IPS-11a (cell line): ENCODE measurements at regions not wholly inside any gene's neighbourhood (a gene's known extent, or its start where the extent isn't known, plus 50 kb on each side); places are given as distances from the start of the nearest gene placed in this dataset.
"Not testable (repeated sequence)": the region's sequence is repeated elsewhere in the genome, so short reads cannot be mapped to it uniquely, and the experiment has no call there.

Experiments
- H3K4me3 ChIP-seq: one replicate; pipeline ENCODE4 v1.5.1; 2013; ENCODE audit warnings: low read depth, low read length, control low read depth

DNA sequence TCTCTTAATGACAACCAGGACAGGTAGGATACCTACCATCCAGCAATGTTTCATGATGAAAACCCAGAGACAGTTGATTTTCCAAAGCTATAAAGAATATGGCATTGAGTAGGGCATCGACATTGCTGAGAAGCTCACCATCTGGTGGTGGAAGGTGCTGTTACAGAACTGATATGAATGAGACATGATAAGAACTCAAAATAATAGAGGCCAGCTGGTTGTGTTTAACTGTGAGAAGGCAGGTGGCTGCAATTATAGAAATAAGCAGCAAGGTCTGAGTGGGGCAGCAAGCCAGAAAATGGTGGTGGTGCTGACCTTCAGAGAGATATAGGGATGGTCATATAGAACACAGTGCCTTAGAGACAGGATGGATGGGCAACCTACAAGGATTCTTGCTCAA lies 449.7 kb downstream of the BTG1 start:
- no peak overlapping the region for H3K4me3 ChIP-seq

DNA sequence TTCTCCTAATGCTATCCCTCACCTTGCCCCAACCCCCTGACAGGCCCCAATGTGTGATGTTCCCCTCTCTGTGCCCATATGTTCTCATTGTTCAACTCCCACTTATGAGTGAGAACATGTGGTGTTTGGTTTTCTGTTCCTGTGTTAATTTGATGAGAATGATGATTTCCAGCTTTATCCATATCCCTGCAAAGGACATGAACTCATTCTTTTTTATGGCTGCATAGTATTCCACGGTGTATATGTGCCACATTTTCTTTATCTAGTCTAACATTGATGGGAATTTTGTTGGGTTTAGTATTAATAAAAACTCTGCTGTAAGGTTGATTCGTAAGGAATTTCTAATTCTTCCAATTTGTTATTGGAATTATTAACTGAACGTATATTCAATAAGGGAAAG lies 450.2 kb downstream of the BTG1 start:
- H3K4me3 ChIP-seq = not testable (repeated sequence)

GRCh38 chr12:91690531-91690930 lies 455.1 kb downstream of the BTG1 start:
- no peak overlapping the region for H3K4me3 ChIP-seq

GRCh38 chr12:91687052-91688017 lies 458.3 kb downstream of the BTG1 start:
- H3K4me3 ChIP-seq = no peak overlapping the region

GRCh38 chr12:91685917-91686316 lies 459.7 kb downstream of the BTG1 start:
- H3K4me3 ChIP-seq = no peak overlapping the region

- H3K4me3 ChIP-seq = no peak overlapping the region
Observed at GRCh38 chr12:91681751-91682150, 463.9 kb downstream of the BTG1 start.

DNA sequence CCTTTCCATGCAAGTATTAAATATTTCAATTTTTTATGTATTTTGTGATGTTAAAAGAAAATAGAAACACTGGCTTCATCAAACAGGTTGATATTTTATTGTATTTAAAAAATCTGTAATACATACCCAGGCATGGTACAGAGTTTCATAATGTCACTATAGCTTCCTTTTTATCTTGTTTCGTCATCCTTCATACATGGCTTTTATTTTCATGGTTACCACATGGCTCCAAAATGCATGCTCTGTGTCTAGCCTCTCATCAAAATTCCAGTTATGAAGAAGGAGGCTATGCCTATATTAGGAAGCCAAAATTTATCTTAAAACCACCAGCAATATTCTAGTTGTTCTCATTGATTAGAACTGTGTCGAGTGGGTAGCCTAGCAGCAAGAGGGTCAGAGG lies 464.8 kb downstream of the BTG1 start:
- no peak overlapping the region for H3K4me3 ChIP-seq

DNA sequence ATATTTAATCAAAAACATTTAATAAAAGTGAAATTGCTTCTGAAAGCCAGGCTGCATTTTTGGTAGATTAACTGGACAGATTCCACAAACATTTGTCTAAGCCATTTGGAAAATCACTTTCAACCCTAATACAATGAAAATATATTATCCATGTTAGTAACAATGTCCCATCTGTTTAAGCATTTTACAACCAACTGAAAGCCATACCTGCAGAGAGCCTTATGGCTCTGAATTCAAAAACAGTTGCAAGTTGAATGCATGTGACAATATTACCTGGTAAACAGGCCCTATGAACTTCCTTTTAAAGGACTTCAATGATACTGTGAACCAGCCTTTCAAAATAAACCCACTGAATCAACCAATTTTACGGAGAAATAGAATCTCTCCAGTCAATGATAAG lies 468.1 kb downstream of the BTG1 start:
- H3K4me3 ChIP-seq = no peak overlapping the region

- H3K4me3 ChIP-seq = no peak overlapping the region
Observed at GRCh38 chr12:91675401-91675800, 470.2 kb downstream of the BTG1 start.

GRCh38 chr12:91672130-91672529 lies 473.5 kb downstream of the BTG1 start:
- H3K4me3 ChIP-seq = no peak overlapping the region

DNA sequence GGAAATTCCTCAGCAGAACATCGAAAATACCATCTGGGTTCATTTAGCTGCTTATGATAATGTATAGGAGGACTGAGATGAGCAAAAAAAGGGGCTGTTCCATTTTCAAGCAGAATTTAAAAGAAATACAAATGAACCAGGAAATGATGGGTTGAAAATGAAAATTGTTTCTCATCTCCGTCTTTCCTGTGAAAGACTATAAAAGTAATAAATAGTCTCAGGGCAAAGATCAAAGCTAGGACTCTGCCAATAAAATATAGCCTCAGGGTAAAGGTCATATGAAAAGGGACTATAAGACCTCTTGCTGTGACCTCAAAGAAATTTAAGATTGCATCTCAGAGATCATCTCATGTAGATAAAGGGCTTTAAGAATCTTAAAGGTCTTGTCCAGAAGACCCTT lies 478.0 kb downstream of the BTG1 start:
- H3K4me3 ChIP-seq = no peak overlapping the region

GRCh38 chr12:91663744-91664143 lies 481.1 kb upstream of the DCN start:
- no peak overlapping the region for H3K4me3 ChIP-seq

GRCh38 chr12:91663310-91663709 lies 480.7 kb upstream of the DCN start:
- H3K4me3 ChIP-seq = no peak overlapping the region

DNA sequence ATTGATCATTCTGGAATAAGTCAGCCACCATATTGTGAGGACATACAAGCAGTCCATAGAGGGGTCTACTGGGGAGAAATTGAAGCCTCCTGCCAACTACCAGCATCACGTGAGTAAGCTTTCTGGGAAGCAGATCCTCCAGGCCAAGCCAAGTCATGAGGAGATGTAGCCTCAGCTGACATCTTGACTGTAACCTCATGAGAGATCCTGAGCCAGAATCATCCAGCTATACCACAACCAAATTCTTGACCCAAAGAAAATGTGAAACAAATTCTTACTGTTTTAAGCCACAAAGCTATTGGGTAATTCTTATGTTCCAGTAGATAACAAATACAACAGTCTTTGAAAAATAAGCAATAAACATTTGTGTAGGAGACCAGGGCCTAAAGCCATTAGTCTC lies 479.4 kb upstream of the DCN start:
- no peak overlapping the region for H3K4me3 ChIP-seq

- H3K4me3 ChIP-seq = no peak overlapping the region
Observed at GRCh38 chr12:91657032-91657431, 474.4 kb upstream of the DCN start.

DNA sequence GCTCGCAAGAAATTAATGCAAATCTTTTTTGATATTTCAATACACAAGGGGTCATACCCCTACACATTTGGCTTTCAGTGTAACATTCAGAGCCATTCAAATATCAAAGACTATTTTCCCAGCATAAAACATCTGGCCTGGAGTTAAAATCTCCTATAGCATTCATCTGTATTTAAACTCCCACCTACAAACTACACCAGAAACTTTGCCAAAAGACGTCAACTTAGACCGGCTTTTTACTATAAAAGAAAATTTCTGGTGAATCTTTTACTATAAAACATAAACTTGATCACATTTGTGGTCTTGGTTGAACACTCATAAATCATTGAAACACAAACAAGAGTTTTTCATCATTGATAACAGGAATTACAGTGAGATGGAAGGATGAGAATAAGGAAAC lies 473.3 kb upstream of the DCN start:
- no peak overlapping the region for H3K4me3 ChIP-seq

DNA sequence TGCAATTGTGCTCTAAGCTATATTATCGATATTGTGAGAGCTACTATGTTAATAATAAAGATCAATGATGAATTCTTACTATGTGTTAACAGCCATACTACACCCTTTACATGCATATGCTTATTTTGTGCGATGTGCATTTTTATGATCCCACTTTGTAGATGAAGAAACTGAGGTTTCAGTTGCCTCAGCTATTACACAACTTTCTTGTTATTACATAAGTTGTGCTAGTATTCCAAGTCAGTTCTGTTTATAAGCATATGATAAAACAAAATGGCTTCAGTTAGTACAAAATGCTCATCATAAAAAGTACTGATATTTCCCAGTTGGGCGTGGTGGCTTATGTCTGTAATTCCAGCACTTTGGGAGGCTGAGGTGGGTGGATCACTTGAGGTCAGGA lies 471.5 kb upstream of the DCN start:
- H3K4me3 ChIP-seq = no peak overlapping the region

- no peak overlapping the region for H3K4me3 ChIP-seq
Observed at GRCh38 chr12:91651728-91652127, 469.1 kb upstream of the DCN start.

DNA sequence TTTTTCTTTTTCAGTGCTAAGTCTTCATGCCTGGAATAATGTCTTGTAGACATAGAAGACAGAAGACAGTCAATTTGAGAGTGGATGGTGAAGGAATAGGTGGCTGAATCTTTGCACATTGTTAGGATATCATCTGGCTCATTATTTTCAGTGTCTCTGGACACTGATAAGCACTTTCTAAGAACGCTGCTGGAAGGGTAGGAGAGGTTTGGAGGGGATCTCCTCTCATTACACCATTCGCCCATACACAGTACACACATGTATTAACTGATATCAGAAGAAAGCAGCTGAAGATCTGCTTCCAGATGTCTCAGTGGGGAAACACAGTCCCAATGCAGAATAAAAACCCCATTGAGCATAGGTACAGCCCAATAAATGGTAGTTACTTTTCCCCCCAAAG lies 461.1 kb upstream of the DCN start:
- H3K4me3 ChIP-seq = no peak overlapping the region

GRCh38 chr12:91640021-91640420 lies 457.4 kb upstream of the DCN start:
- no peak overlapping the region for H3K4me3 ChIP-seq

DNA sequence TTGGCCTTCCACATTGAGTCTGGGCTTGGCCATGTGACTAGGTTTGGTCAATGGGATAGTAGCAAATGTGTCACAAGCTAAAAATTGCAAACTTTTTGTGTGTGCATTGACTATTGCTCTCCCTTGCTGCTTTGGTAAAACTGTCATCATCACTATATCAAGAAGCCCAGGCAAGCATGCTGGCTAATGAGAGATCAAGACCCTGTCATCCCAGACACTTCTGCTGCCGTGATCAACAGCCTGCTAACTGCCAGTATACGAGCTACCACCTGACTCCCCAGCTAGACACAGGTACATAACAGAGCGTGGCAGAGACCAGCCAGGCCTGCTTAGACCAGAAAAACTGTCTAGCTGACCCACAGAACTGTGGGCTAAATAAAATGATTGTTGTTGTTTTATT lies 456.7 kb upstream of the DCN start:
- no peak overlapping the region for H3K4me3 ChIP-seq

DNA sequence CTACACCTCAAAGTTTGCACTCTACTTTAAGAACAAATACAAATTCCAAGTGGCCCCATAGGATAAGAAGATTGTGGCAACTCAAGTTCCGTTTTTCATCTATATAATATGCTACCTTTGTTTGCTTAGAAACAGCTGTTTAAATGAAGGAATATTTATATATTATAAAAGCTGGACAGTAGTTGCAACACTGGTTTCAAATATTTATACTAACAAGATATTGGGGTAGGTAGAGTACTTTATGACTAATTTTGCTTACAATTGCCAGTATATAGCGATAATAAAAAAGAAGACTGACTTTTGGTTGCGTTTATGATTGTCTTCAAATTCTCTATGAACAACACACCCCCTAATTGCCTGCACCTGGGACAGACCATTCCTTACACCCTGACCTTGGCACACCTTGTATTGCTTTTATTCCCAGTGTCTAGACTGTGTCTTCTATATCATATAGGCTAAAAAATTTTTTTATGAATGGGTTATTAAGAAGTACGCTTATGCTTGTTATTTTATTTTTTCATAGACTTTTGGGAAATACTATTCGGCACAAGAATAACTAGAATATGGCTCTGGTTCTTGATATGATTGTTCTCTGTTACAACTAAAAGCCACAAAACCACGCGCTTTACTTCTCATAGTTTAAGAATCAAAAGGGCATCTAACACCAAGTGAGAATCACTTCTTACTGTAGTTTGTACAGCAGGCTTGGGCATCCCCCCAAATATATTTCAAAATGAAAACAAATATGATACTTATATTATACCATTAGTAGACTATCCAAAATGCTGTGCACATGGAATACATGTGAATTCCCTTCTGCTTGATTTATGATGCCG lies 455.4 kb upstream of the DCN start:
- no peak overlapping the region for H3K4me3 ChIP-seq
